DOHH2 (cell line): ENCODE measurements at regions not wholly inside any gene's neighbourhood (a gene's known extent, or its start where the extent isn't known, plus 50 kb on each side); places are given as distances from the start of the nearest gene placed in this dataset.

ENCODE experiments used
- EZH2phosphoT487 ChIP-seq: fragments of 200-600 bp; sonication (generic); IDR thresholded peaks from 2 replicates; pipeline ENCODE4 v1.6.1; 2017; ENCODE audit warnings: borderline replicate concordance, mild to moderate bottlenecking, antibody characterized with exemption, low read length, moderate library complexity, mixed read lengths
- TF ChIP-seq, protein P1 (sequence below): fragments of 200-600 bp; sonication (generic); IDR thresholded peaks from one replicate; pipeline ENCODE4 v1.5.1; 2014; ENCODE audit warnings: antibody characterized with exemption, mild to moderate bottlenecking, low read depth, low read length; ENCODE audit not compliant: poor library complexity, severe bottlenecking

DNA sequence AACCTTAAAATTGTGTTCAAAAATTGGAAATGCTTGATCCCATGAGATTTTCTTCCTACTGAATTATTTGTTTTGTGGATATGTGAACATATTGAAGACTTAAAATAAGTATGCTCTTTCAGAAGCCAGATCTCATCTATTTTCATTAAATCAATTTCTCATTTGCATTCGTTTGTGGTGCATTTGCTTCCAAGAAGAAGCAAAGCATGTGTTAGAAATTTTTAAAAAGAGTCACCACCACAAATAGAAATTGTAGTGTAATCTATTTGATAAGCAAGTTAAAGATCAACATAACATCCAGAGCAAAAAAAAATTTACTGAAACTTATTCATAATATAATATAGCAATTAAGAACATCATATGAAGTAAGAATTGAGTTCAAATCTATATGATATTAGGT lies 300.9 kb upstream of the SYT4 start:
- TF ChIP-seq, protein P1, sequence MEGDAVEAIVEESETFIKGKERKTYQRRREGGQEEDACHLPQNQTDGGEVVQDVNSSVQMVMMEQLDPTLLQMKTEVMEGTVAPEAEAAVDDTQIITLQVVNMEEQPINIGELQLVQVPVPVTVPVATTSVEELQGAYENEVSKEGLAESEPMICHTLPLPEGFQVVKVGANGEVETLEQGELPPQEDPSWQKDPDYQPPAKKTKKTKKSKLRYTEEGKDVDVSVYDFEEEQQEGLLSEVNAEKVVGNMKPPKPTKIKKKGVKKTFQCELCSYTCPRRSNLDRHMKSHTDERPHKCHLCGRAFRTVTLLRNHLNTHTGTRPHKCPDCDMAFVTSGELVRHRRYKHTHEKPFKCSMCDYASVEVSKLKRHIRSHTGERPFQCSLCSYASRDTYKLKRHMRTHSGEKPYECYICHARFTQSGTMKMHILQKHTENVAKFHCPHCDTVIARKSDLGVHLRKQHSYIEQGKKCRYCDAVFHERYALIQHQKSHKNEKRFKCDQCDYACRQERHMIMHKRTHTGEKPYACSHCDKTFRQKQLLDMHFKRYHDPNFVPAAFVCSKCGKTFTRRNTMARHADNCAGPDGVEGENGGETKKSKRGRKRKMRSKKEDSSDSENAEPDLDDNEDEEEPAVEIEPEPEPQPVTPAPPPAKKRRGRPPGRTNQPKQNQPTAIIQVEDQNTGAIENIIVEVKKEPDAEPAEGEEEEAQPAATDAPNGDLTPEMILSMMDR: no peak
- TF ChIP-seq EZH2phosphoT487: no peak
